H9 (cell line): ENCODE measurements at regions not wholly inside any gene's neighbourhood (a gene's known extent, or its start where the extent isn't known, plus 50 kb on each side); places are given as distances from the start of the nearest gene placed in this dataset.

Experiments used
- DNase-seq: peaks from one replicate; pipeline ENCODE4 v3.0.0-alpha.2; 2017
- H2AFZ ChIP-seq: one replicate; pipeline ENCODE4 v1.6.1; 2013; ENCODE audit warnings: mild to moderate bottlenecking, low read length, control low read depth, moderate library complexity
- H2AK5ac ChIP-seq: 2 replicates; pipeline ENCODE4 v1.6.1; 2013; ENCODE audit warnings: low read length, control low read depth, mixed read lengths; ENCODE audit not compliant: insufficient read length
- H2BK120ac ChIP-seq: one replicate; pipeline ENCODE4 v1.6.1; 2013; ENCODE audit warnings: low read depth, mild to moderate bottlenecking, low read length, control low read depth, inconsistent platforms; ENCODE audit not compliant: poor library complexity, severe bottlenecking
- H2BK12ac ChIP-seq: 2 replicates; pipeline ENCODE4 v1.6.1; 2013; ENCODE audit warnings: low read length, control low read depth, mixed read lengths, low read depth; ENCODE audit not compliant: insufficient read length
- H2BK15ac ChIP-seq: 2 replicates; pipeline ENCODE4 v1.6.1; 2013; ENCODE audit warnings: low read depth, low read length, control low read depth
- H2BK20ac ChIP-seq: one replicate; pipeline ENCODE4 v1.6.1; 2013; ENCODE audit warnings: low read depth, mild to moderate bottlenecking, low read length, control low read depth, inconsistent platforms; ENCODE audit not compliant: poor library complexity, severe bottlenecking
- H2BK5ac ChIP-seq: 2 replicates; pipeline ENCODE4 v1.6.1; 2013; ENCODE audit warnings: low read length, control low read depth, mixed read lengths; ENCODE audit not compliant: insufficient read length
- H3K14ac ChIP-seq: 2 replicates; pipeline ENCODE4 v1.6.1; 2013; ENCODE audit warnings: low read length, control low read depth; ENCODE audit not compliant: insufficient read depth
- H3K18ac ChIP-seq: 2 replicates; pipeline ENCODE4 v1.6.1; 2013; ENCODE audit warnings: low read depth, mild to moderate bottlenecking, mixed read lengths, low read length, control low read depth; ENCODE audit not compliant: insufficient read length
- H3K23ac ChIP-seq: 2 replicates; pipeline ENCODE4 v1.6.1; 2013; ENCODE audit warnings: low read length, control low read depth, mixed read lengths, low read depth; ENCODE audit not compliant: insufficient read length
- H3K23me2 ChIP-seq: 2 replicates; pipeline ENCODE4 v1.6.1; 2013; ENCODE audit warnings: low read depth, mild to moderate bottlenecking, mixed read lengths, low read length, control low read depth; ENCODE audit not compliant: insufficient read length, poor library complexity, severe bottlenecking
- H3K27ac ChIP-seq: 2 replicates; pipeline ENCODE4 v1.5.1; 2013; ENCODE audit warnings: low read length, control low read depth, mixed read lengths, low read depth; ENCODE audit not compliant: insufficient read length
- H3K27me3 ChIP-seq: 2 replicates; pipeline ENCODE4 v1.6.1; 2013; ENCODE audit warnings: low read length, control low read depth, inconsistent platforms; ENCODE audit not compliant: insufficient read depth
- H3K4ac ChIP-seq: 2 replicates; pipeline ENCODE4 v1.6.1; 2013; ENCODE audit warnings: low read depth, mild to moderate bottlenecking, control low read depth, inconsistent platforms, low read length, moderate library complexity
- H3K4me1 ChIP-seq: 2 replicates; pipeline ENCODE4 v1.6.1; 2013; ENCODE audit warnings: low read length, control low read depth, inconsistent platforms; ENCODE audit not compliant: insufficient read depth
- H3K4me2 ChIP-seq: 2 replicates; pipeline ENCODE4 v1.6.1; 2013; ENCODE audit warnings: low read length, control low read depth, mixed read lengths; ENCODE audit not compliant: insufficient read length, insufficient read depth
- H3K56ac ChIP-seq: 2 replicates; pipeline ENCODE4 v1.6.1; 2013; ENCODE audit warnings: low read depth, mild to moderate bottlenecking, mixed read lengths, low read length, control low read depth; ENCODE audit not compliant: insufficient read length
- H3K79me1 ChIP-seq: 2 replicates; pipeline ENCODE4 v1.6.1; 2013; ENCODE audit warnings: low read depth, mild to moderate bottlenecking, moderate library complexity, low read length, control low read depth, inconsistent platforms; ENCODE audit not compliant: insufficient read depth, poor library complexity, severe bottlenecking
- H3K79me2 ChIP-seq: 2 replicates; pipeline ENCODE4 v1.6.1; 2013; ENCODE audit warnings: low read length, control low read depth, inconsistent platforms; ENCODE audit not compliant: insufficient read depth
- H3K9ac ChIP-seq: 2 replicates; pipeline ENCODE4 v1.6.1; 2013; ENCODE audit warnings: low read length, control low read depth, mixed read lengths; ENCODE audit not compliant: insufficient read length; ENCODE audit errors: extremely low read depth
- H3K9me3 ChIP-seq: one replicate; pipeline ENCODE4 v1.6.1; 2013; ENCODE audit warnings: low read depth, low read length, inconsistent platforms; ENCODE audit not compliant: control insufficient read depth
- H3T11ph ChIP-seq: one replicate; pipeline ENCODE4 v1.6.1; 2013; ENCODE audit warnings: mild to moderate bottlenecking, low read length, control low read depth, inconsistent platforms
- H4K20me1 ChIP-seq: one replicate; pipeline ENCODE4 v1.6.1; 2013; ENCODE audit not compliant: control insufficient read depth, insufficient read length, insufficient read depth
- H4K5ac ChIP-seq: 2 replicates; pipeline ENCODE4 v1.6.1; 2013; ENCODE audit warnings: low read depth, mild to moderate bottlenecking, mixed read lengths, low read length, control low read depth; ENCODE audit not compliant: insufficient read length
- H4K8ac ChIP-seq: replicated peaks from 2 replicates; pipeline ENCODE4 v1.6.1; 2013; ENCODE audit warnings: low read length, control low read depth, mixed read lengths, low read depth; ENCODE audit not compliant: insufficient read length
- H4K91ac ChIP-seq: 2 replicates; pipeline ENCODE4 v1.6.1; 2013; ENCODE audit warnings: low read depth, mild to moderate bottlenecking, moderate library complexity, mixed read lengths, low read length, control low read depth; ENCODE audit not compliant: insufficient read length
- H3K27ac Mint-ChIP-seq, 3 experiments: 2 replicates in 2 of 3; 3 replicates in 1 of 3; pipeline ENCODE4 v1.8.0; 2020 to 2021; ENCODE audit warnings: mixed read lengths in 3 of 3, mild to moderate bottlenecking in 1 of 3, moderate library complexity in 1 of 3
- H3K27me3 Mint-ChIP-seq: 2 replicates; pipeline ENCODE4 v1.8.0; 2021; ENCODE audit warnings: low read depth, mild to moderate bottlenecking, moderate library complexity, mixed read lengths
- H3K36me3 Mint-ChIP-seq, 3 experiments: 2 replicates in 2 of 3; 3 replicates in 1 of 3; pipeline ENCODE4 v1.8.0; 2020 to 2021; ENCODE audit warnings: low read depth in 3 of 3, mixed read lengths in 3 of 3; ENCODE audit not compliant: insufficient read depth in 1 of 3
- H3K4me1 Mint-ChIP-seq, 2 experiments: 2 replicates each; pipeline ENCODE4 v1.8.0; 2020; ENCODE audit warnings: mixed read lengths in 2 of 2
- H3K4me3 Mint-ChIP-seq, 2 experiments: 2 replicates in 1 of 2; 3 replicates in 1 of 2; pipeline ENCODE4 v1.8.0; 2020 to 2021; ENCODE audit warnings: mild to moderate bottlenecking in 2 of 2, mixed read lengths in 2 of 2, moderate library complexity in 1 of 2
- H3K9me3 Mint-ChIP-seq, 2 experiments: 2 replicates in 1 of 2; 3 replicates in 1 of 2; pipeline ENCODE4 v1.8.0; 2020; ENCODE audit warnings: mild to moderate bottlenecking in 2 of 2, mixed read lengths in 2 of 2, moderate library complexity in 1 of 2
- CTCF ChIP-seq: fragments of 200-600 bp; sonication (generic); conservative IDR thresholded peaks from 3 replicates; pipeline ENCODE4 v1.8.0; 2021; ENCODE audit warnings: antibody characterized with exemption, mild to moderate bottlenecking
- WGBS: extraction: QIAGEN DNeasy Blood & Tissue Kit; methylation state at CpG from one replicate; pipeline ENCODE4 v1.1.7; 2013; ENCODE audit warnings: missing lambda C conversion rate, low lambda C conversion rate, mixed read lengths; ENCODE audit not compliant: insufficient read length; ENCODE audit errors: extremely low coverage; 5-methylcytosine and 5-hydroxymethylcytosine counted together

GRCh38 chr1:229101011-229101871 is 169.7 kb upstream of the RAB4A start:
- Histone ChIP-seq H2AK5ac (no peak overlapping the region), H3K9ac (no peak overlapping the region), H2AFZ (no peak overlapping the region), H2BK5ac (no peak overlapping the region), H3K79me2 (no peaks in the 10 kb centered on the region), H4K20me1 (no peaks in the 10 kb centered on the region), H2BK15ac (no peak overlapping the region), H3K4me1 (no peaks in the 10 kb centered on the region), H4K8ac (no peak overlapping the region), H3K27me3 (no peaks in the 10 kb centered on the region), H3K4me2 (no peak overlapping the region), H3T11ph (no peak overlapping the region), H3K27ac (no peak overlapping the region), H3K56ac (no peak overlapping the region), H3K9me3 (no peaks in the 10 kb centered on the region), H2BK12ac (no peak overlapping the region), H3K18ac (no peak overlapping the region), H2BK120ac (no peak overlapping the region), H4K5ac (no peak overlapping the region), H3K23me2 (no peaks in the 10 kb centered on the region), H4K91ac (no peak overlapping the region), H3K14ac (no peak overlapping the region), H3K23ac (no peak overlapping the region), H2BK20ac (no peak overlapping the region), H3K79me1 (no peaks in the 10 kb centered on the region), H3K4ac (no peak overlapping the region)
- Mint-ChIP-seq H3K9me3 (peaks cover 1 to 3% of the 10 kb centered on the region in 2 experiments), H3K27me3 (peaks cover 2% of the 10 kb centered on the region; the same call in 1 of the 2 replicates), H3K4me3 (no peak overlapping the region), H3K27ac (no peak overlapping the region), H3K4me1 (peaks cover 30 to 31% of the 10 kb centered on the region in 2 experiments), H3K36me3 (peaks cover 0 to 4% (median 3%) of the 10 kb centered on the region in 3 experiments; a peak in 5 of 7 replicates)
- no peak for DNase-seq
- no CpG with 5 or more reads among the region's 10 CpGs for WGBS
- no peak for TF ChIP-seq CTCF
